IMR-90 (cell line): ENCODE measurements at regions not wholly inside any gene's neighbourhood (a gene's known extent, or its start where the extent isn't known, plus 50 kb on each side); places are given as distances from the start of the nearest gene placed in this dataset.
A peak's percentile ranks its signal among the peaks of the same experiment; 100 is the strongest.

Source experiments
- ATAC-seq: fragments of 200-7000 bp; cut with Tn5 transposase; 2 replicates; pipeline ENCODE4 v1.9.1; 2020; ENCODE audit warnings: low read depth, mild to moderate bottlenecking, moderate library complexity
- BruUV-seq: library from RNA; stranded (reverse); fragments of 400-500 nt; replicated peaks from 2 replicates; lab custom pipeline; 2021; lab: Mats Ljungman, UMichigan
- CTCF ChIA-PET: fragments of 300-600 bp; formaldehyde crosslinking; extraction: SDS; loops from one replicate; lab custom pipeline; 2021; ENCODE audit warnings: antibody characterized with exemption; lab: Yijun Ruan, JAX
- POLR2A ChIA-PET: fragments of 300-600 bp; sonication (Branson Sonifier 250); formaldehyde crosslinking; loops from one replicate; lab custom pipeline; 2022; ENCODE audit warnings: antibody characterized with exemption; ENCODE audit not compliant: unreplicated experiment; lab: Charles Lee
- DNase-seq: peaks from one replicate; pipeline ENCODE4 v3.0.0; 2013
- H2AFZ ChIP-seq: replicated peaks from 2 replicates; pipeline ENCODE3; 2013; ENCODE audit warnings: low read length, mild to moderate bottlenecking; ENCODE audit not compliant: poor library complexity
- H2AK5ac ChIP-seq: 2 replicates; pipeline ENCODE4 v1.6.1; 2013; ENCODE audit warnings: low read depth, low read length, inconsistent platforms
- H2AK9ac ChIP-seq: replicated peaks from 2 replicates; pipeline ENCODE3; 2013; ENCODE audit warnings: mild to moderate bottlenecking, low read depth, low read length, moderate library complexity; ENCODE audit not compliant: poor library complexity
- H2BK120ac ChIP-seq: 2 replicates; pipeline ENCODE4 v1.6.1; 2013; ENCODE audit warnings: low read depth, low read length, inconsistent platforms
- H2BK15ac ChIP-seq: 3 replicates; pipeline ENCODE4 v1.6.1; 2013; ENCODE audit warnings: low read depth, low read length, inconsistent platforms
- H2BK20ac ChIP-seq: 2 replicates; pipeline ENCODE4 v1.6.1; 2013; ENCODE audit warnings: low read depth, mild to moderate bottlenecking, inconsistent platforms, low read length, moderate library complexity
- H2BK5ac ChIP-seq: 2 replicates; pipeline ENCODE4 v1.6.1; 2013; ENCODE audit warnings: mild to moderate bottlenecking, low read depth, low read length, inconsistent platforms; ENCODE audit not compliant: poor library complexity, severe bottlenecking
- H3K14ac ChIP-seq: replicated peaks from 2 replicates; pipeline ENCODE4 v1.6.1; 2013; ENCODE audit warnings: low read depth, low read length, inconsistent platforms
- H3K18ac ChIP-seq: 2 replicates; pipeline ENCODE4 v1.6.1; 2013; ENCODE audit warnings: low read depth, low read length, control low read depth
- H3K23ac ChIP-seq: 2 replicates; pipeline ENCODE4 v1.6.1; 2013; ENCODE audit warnings: low read depth, low read length, inconsistent platforms
- H3K27ac ChIP-seq: 2 replicates; pipeline ENCODE4 v1.5.1; 2013; ENCODE audit warnings: mild to moderate bottlenecking, control low read depth, low read length; ENCODE audit not compliant: insufficient read depth
- H3K27me3 ChIP-seq: 2 replicates; pipeline ENCODE4 v1.6.1; 2013; ENCODE audit warnings: low read length; ENCODE audit not compliant: control insufficient read depth, insufficient read depth
- H3K36me3 ChIP-seq: 2 replicates; pipeline ENCODE4 v1.6.1; 2013; ENCODE audit warnings: low read length, mixed read lengths; ENCODE audit not compliant: control insufficient read depth, insufficient read depth
- H3K4ac ChIP-seq: 2 replicates; pipeline ENCODE4 v1.6.1; 2013; ENCODE audit warnings: low read depth, low read length, inconsistent platforms
- H3K4me1 ChIP-seq: 2 replicates; pipeline ENCODE4 v1.6.1; 2013; ENCODE audit warnings: low read length, mixed read lengths; ENCODE audit not compliant: control insufficient read depth, insufficient read depth
- H3K4me2 ChIP-seq: 2 replicates; pipeline ENCODE4 v1.6.1; 2013; ENCODE audit warnings: low read depth, mild to moderate bottlenecking, control low read depth, low read length, moderate library complexity
- H3K4me3 ChIP-seq: 2 replicates; pipeline ENCODE4 v1.5.1; 2013; ENCODE audit warnings: low read depth, mild to moderate bottlenecking, control low read depth, low read length, moderate library complexity; ENCODE audit not compliant: insufficient read depth
- H3K56ac ChIP-seq: 2 replicates; pipeline ENCODE4 v1.6.1; 2013; ENCODE audit warnings: low read length, inconsistent platforms; ENCODE audit not compliant: insufficient read depth; ENCODE audit errors: extremely low read depth
- H3K79me1 ChIP-seq, 2 experiments: 2 replicates each; pipeline ENCODE4 v1.6.1; 2013; ENCODE audit warnings: low read length in 2 of 2, inconsistent platforms in 1 of 2, low read depth in 1 of 2
- H3K9ac ChIP-seq: 2 replicates; pipeline ENCODE4 v1.6.1; 2013; ENCODE audit warnings: low read depth, low read length, control low read depth
- H3K9me1 ChIP-seq: 2 replicates; pipeline ENCODE4 v1.6.1; 2013; ENCODE audit warnings: low read length, inconsistent platforms; ENCODE audit not compliant: insufficient read depth
- H3K9me3 ChIP-seq: 2 replicates; pipeline ENCODE4 v1.6.1; 2013; ENCODE audit warnings: low read length; ENCODE audit not compliant: control insufficient read depth, insufficient read depth
- H4K20me1 ChIP-seq: 2 replicates; pipeline ENCODE4 v1.6.1; 2013; ENCODE audit warnings: low read length, inconsistent platforms; ENCODE audit not compliant: insufficient read depth
- H4K5ac ChIP-seq: 2 replicates; pipeline ENCODE4 v1.6.1; 2013; ENCODE audit warnings: mild to moderate bottlenecking, low read depth, low read length, control low read depth
- H4K8ac ChIP-seq, 2 experiments: 2 replicates each; pipeline ENCODE4 v1.6.1; 2013; ENCODE audit warnings: low read depth in 2 of 2, low read length in 2 of 2, control low read depth in 1 of 2, inconsistent platforms in 1 of 2
- H4K91ac ChIP-seq: 2 replicates; pipeline ENCODE4 v1.6.1; 2013; ENCODE audit warnings: low read depth, low read length, inconsistent platforms; ENCODE audit not compliant: insufficient read depth
- BHLHE40 ChIP-seq: fragments of 150-350 bp; IDR thresholded peaks from 2 replicates; pipeline ENCODE4 v1.6.1; 2016; ENCODE audit warnings: mild to moderate bottlenecking, low read depth, low read length
- CHD1 ChIP-seq: IDR thresholded peaks from 2 replicates; pipeline ENCODE4 v1.6.1; 2012; ENCODE audit warnings: low read depth, low read length, improper control_type of control experiment
- ELK1 ChIP-seq: fragments of 150-350 bp; IDR thresholded peaks from 2 replicates; pipeline ENCODE4 v1.6.1; 2016; ENCODE audit warnings: low read depth, mild to moderate bottlenecking, low read length, moderate library complexity, borderline replicate concordance
- FOS ChIP-seq: fragments of 150-350 bp; IDR thresholded peaks from 2 replicates; pipeline ENCODE4 v1.6.1; 2016; ENCODE audit warnings: low read depth, low read length
- MAFK ChIP-seq: IDR thresholded peaks from 2 replicates; pipeline ENCODE4 v1.6.1; 2012; ENCODE audit warnings: low read depth, low read length, improper control_type of control experiment
- MAZ ChIP-seq: IDR thresholded peaks from 2 replicates; pipeline ENCODE4 v1.6.1; 2012; ENCODE audit warnings: low read depth, mild to moderate bottlenecking, low read length, improper control_type of control experiment, moderate library complexity, borderline replicate concordance
- MXI1 ChIP-seq: IDR thresholded peaks from 2 replicates; pipeline ENCODE4 v1.6.1; 2012; ENCODE audit warnings: low read depth, mild to moderate bottlenecking, low read length, moderate library complexity, borderline replicate concordance
- NFE2L2 ChIP-seq: fragments of 150-350 bp; IDR thresholded peaks from 2 replicates; pipeline ENCODE4 v1.6.1; 2016; ENCODE audit warnings: low read depth, mild to moderate bottlenecking, low read length
- POLR2A ChIP-seq: IDR thresholded peaks from 2 replicates; pipeline ENCODE4 v1.6.1; 2012; ENCODE audit warnings: mild to moderate bottlenecking, low read depth, low read length
- RAD21 ChIP-seq: IDR thresholded peaks from 2 replicates; pipeline ENCODE4 v1.6.1; 2012; ENCODE audit warnings: low read length, improper control_type of control experiment
- RFX5 ChIP-seq: IDR thresholded peaks from 2 replicates; pipeline ENCODE4 v1.8.0; 2012; ENCODE audit warnings: low read depth, mild to moderate bottlenecking, low read length, moderate library complexity
- SMC3 ChIP-seq: fragments of 150-350 bp; IDR thresholded peaks from 2 replicates; pipeline ENCODE4 v1.6.1; 2016; ENCODE audit warnings: low read depth, mild to moderate bottlenecking, antibody characterized with exemption, low read length, moderate library complexity
- WGBS, 2 experiments: methylation state at CpG; one replicate each; pipeline versions ENCODE4 v1.1.5 to v1.1.7; 2013; ENCODE audit warnings: missing lambda C conversion rate in 2 of 2; ENCODE audit not compliant: insufficient read length in 1 of 2; ENCODE audit errors: extremely low coverage in 2 of 2; 5-methylcytosine and 5-hydroxymethylcytosine counted together
- dilution Hi-C: fragments of 300-500 bp; cut with HindIII; formaldehyde crosslinking; loops from one replicate; pipeline ENCODE4 v1.14.3; 2018; ENCODE audit warnings: low sequenced_read_pairs; ENCODE audit not compliant: unreplicated experiment
- in situ Hi-C: fragments of 300-500 bp; cut with MboI; formaldehyde crosslinking; loops from 3 replicates; pipeline ENCODE4 v1.14.3; 2019; ENCODE audit warnings: low sequenced_read_pairs, inconsistent platforms, mixed read lengths
- intact Hi-C: fragments of 100-400 bp; cut with micrococcal nuclease; formaldehyde crosslinking; loops from 2 replicates; pipeline ENCODE4 v1.10.0; 2022
- TF ChIP-seq, protein P1 (sequence below): conservative IDR thresholded peaks from 2 replicates; pipeline ENCODE4 v1.5.1; 2012; ENCODE audit warnings: mild to moderate bottlenecking, low read depth, low read length, improper control_type of control experiment
- TF ChIP-seq, protein P2 (sequence below): fragments of 150-350 bp; IDR thresholded peaks from 2 replicates; pipeline ENCODE4 v1.6.1; 2017; ENCODE audit warnings: mild to moderate bottlenecking, antibody characterized with exemption, low read length, low read depth

DNA sequence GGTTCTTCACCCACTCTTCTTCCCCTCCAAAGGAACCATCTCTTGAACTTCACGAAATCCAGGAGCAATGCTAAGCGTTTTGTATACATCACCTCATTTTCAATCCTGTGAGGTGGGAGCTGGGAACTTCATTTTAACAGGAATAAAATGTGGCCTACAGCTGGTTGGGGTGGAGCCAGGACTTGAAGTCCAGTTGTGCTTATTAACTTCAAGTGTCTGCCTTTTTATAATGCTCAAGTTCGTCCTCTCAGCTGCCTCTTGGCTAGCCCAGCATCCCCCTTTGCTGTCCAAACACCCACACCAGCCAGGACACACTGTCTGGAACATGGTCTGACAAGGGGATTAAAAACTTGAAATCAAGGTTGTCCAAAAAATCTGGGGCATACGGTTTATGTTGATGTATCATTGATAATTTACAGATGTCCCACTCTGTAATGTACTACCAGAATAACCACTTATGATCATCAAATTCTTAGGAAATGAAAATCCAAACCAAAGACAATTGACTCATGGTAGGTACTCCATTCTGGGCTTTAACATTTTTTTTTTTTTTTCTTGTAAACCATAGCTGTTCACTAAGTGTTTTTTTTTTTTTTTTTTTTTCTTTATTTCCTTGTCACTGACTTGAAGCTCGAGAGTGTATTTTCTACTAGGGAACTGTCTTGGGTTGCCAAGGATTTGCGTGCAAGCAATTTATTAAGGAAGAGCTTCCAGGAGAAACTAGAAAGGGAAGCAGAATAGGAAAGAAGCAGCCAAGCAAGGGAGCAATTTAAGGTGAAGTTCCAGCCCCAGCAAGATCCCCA lies 252.3 kb downstream of the EFCAB11 start:
- Histone ChIP-seq H3K56ac (peak overlapping the region; percentile 36), H3K4me2 (peak overlapping the region; percentile 82), H2BK5ac (peak overlapping the region; percentile 30), H4K91ac (peak overlapping the region; percentile 92), H3K27me3 (no peaks in the 10 kb centered on the region), H4K8ac (peak overlapping the region; percentile 88 to 93), H4K20me1 (no peaks in the 10 kb centered on the region), H2BK20ac (peak overlapping the region; percentile 66), H3K4me1 (peaks cover 5% of the 10 kb centered on the region), H4K5ac (peak overlapping the region; percentile 76), H3K18ac (peak overlapping the region; percentile 62), H2AFZ (peak overlapping the region; percentile 90), H2BK120ac (peak overlapping the region; percentile 93), H3K79me1 (no peaks in the 10 kb centered on the region; a peak in 1 of 4 replicates), H3K4me3 (peak overlapping the region; percentile 47), H2AK5ac (peak overlapping the region; percentile 84), H3K9me3 (no peaks in the 10 kb centered on the region), H2BK15ac (peak overlapping the region; percentile 92; the same call in 2 of the 3 replicates), H3K23ac (peak overlapping the region; percentile 88), H3K14ac (peak overlapping the region; percentile 82), H3K4ac (peak overlapping the region; percentile 92), H3K27ac (peak overlapping the region; percentile 68), H3K36me3 (no peaks in the 10 kb centered on the region), H3K9me1 (peaks cover 11% of the 10 kb centered on the region; the same call in 1 of the 2 replicates), H3K9ac (peak overlapping the region; percentile 16), H2AK9ac (peak overlapping the region; percentile 84)
- in situ Hi-C loops (no loop called here), dilution Hi-C loops (no loop called here), intact Hi-C loops (loop anchor here (5.0 kb wide), 2 partner anchors 145 to 285 kb away; partner anchors contain the start of gene FOXN3)
- BruUV-seq = no TSS peak
- CTCF ChIA-PET = interaction anchor here (0.5 to 1.3 kb wide), 2 partner anchors 17 to 345 kb away, joined by 3 to 4 read pairs; no protein-coding TSS in a partner anchor
- WGBS, 2 experiments = no CpG with 5 or more reads among the region's 6 CpGs
- ATAC-seq (peak; percentile 28), DNase-seq (peak; percentile 67)
- POLR2A ChIA-PET = no interaction called here
- TF ChIP-seq SMC3 (no peak), NFE2L2 (no peak), CHD1 (no peak), MAZ (no peak), FOS (no peak), MAFK (no peak), RAD21 (no peak), MXI1 (no peak), BHLHE40 (no peak), POLR2A (no peak), RFX5 (no peak), ELK1 (no peak)
- TF ChIP-seq, protein P1, sequence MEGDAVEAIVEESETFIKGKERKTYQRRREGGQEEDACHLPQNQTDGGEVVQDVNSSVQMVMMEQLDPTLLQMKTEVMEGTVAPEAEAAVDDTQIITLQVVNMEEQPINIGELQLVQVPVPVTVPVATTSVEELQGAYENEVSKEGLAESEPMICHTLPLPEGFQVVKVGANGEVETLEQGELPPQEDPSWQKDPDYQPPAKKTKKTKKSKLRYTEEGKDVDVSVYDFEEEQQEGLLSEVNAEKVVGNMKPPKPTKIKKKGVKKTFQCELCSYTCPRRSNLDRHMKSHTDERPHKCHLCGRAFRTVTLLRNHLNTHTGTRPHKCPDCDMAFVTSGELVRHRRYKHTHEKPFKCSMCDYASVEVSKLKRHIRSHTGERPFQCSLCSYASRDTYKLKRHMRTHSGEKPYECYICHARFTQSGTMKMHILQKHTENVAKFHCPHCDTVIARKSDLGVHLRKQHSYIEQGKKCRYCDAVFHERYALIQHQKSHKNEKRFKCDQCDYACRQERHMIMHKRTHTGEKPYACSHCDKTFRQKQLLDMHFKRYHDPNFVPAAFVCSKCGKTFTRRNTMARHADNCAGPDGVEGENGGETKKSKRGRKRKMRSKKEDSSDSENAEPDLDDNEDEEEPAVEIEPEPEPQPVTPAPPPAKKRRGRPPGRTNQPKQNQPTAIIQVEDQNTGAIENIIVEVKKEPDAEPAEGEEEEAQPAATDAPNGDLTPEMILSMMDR = no peak
- TF ChIP-seq, protein P2, sequence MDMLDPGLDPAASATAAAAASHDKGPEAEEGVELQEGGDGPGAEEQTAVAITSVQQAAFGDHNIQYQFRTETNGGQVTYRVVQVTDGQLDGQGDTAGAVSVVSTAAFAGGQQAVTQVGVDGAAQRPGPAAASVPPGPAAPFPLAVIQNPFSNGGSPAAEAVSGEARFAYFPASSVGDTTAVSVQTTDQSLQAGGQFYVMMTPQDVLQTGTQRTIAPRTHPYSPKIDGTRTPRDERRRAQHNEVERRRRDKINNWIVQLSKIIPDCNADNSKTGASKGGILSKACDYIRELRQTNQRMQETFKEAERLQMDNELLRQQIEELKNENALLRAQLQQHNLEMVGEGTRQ = no peak
